GM23248 (cell line): ENCODE measurements at regions not wholly inside any gene's neighbourhood (a gene's known extent, or its start where the extent isn't known, plus 50 kb on each side); places are given as distances from the start of the nearest gene placed in this dataset.

Experiments used
- DNase-seq: peaks from one replicate; pipeline ENCODE4 v3.0.0-alpha.2; 2015
- H2AFZ ChIP-seq: fragments of 200-600 bp; sonication (generic); 2 replicates; pipeline ENCODE4 v1.6.1; 2016; ENCODE audit warnings: antibody characterized with exemption
- H3F3A ChIP-seq: fragments of 200-600 bp; sonication (generic); 2 replicates; pipeline ENCODE4 v1.6.1; 2016; ENCODE audit warnings: mild to moderate bottlenecking, antibody characterized with exemption, mixed run types; ENCODE audit not compliant: insufficient read depth
- H3K27ac ChIP-seq: fragments of 200-600 bp; sonication (generic); 2 replicates; pipeline ENCODE4 v1.5.1; 2016; ENCODE audit warnings: mild to moderate bottlenecking
- H3K27me3 ChIP-seq: fragments of 200-600 bp; sonication (generic); replicated peaks from 2 replicates; pipeline ENCODE4 v1.6.1; 2016; ENCODE audit warnings: mild to moderate bottlenecking; ENCODE audit not compliant: insufficient read depth
- H3K36me3 ChIP-seq: fragments of 200-600 bp; sonication (generic); 2 replicates; pipeline ENCODE4 v1.6.1; 2016; ENCODE audit warnings: low read depth, mild to moderate bottlenecking
- H3K4me1 ChIP-seq: fragments of 200-600 bp; sonication (generic); 2 replicates; pipeline ENCODE4 v1.6.1; 2016; ENCODE audit warnings: mild to moderate bottlenecking; ENCODE audit not compliant: insufficient read depth
- H3K4me2 ChIP-seq: fragments of 200-600 bp; sonication (generic); one replicate; pipeline ENCODE4 v1.6.1; 2016; ENCODE audit warnings: mild to moderate bottlenecking; ENCODE audit not compliant: unreplicated experiment
- H3K4me3 ChIP-seq: fragments of 200-600 bp; sonication (generic); 2 replicates; pipeline ENCODE4 v1.5.1; 2016; ENCODE audit warnings: mild to moderate bottlenecking
- H3K79me2 ChIP-seq: fragments of 200-600 bp; sonication (generic); 2 replicates; pipeline ENCODE4 v1.6.1; 2016; ENCODE audit warnings: mild to moderate bottlenecking; ENCODE audit not compliant: insufficient read depth
- H3K9ac ChIP-seq: fragments of 200-600 bp; sonication (generic); 2 replicates; pipeline ENCODE4 v1.6.1; 2016; ENCODE audit warnings: mild to moderate bottlenecking
- H3K9me2 ChIP-seq: fragments of 200-600 bp; sonication (generic); 2 replicates; pipeline ENCODE4 v1.6.1; 2016; ENCODE audit warnings: mixed run types, mild to moderate bottlenecking, moderate library complexity; ENCODE audit not compliant: insufficient read depth
- H3K9me3 ChIP-seq: fragments of 200-600 bp; sonication (generic); one replicate; pipeline ENCODE4 v1.6.1; 2017; ENCODE audit warnings: low read depth
- H4K20me1 ChIP-seq: fragments of 200-600 bp; sonication (generic); 2 replicates; pipeline ENCODE4 v1.6.0; 2016; ENCODE audit not compliant: insufficient read depth
- EZH2 ChIP-seq: fragments of 200-600 bp; sonication (generic); IDR thresholded peaks from 2 replicates; pipeline ENCODE4 v1.6.1; 2018; ENCODE audit warnings: antibody characterized with exemption, mild to moderate bottlenecking; ENCODE audit not compliant: insufficient read depth, poor library complexity, severe bottlenecking
- EZH2phosphoT487 ChIP-seq: fragments of 200-600 bp; sonication (generic); IDR thresholded peaks from 2 replicates; pipeline ENCODE4 v1.6.1; 2018; ENCODE audit warnings: antibody characterized with exemption, moderate library complexity, mild to moderate bottlenecking, low read depth; ENCODE audit not compliant: insufficient read depth
- WGBS, 2 experiments: methylation state at CpG; one replicate each; pipeline ENCODE4 v1.1.6; 2015 to 2017; ENCODE audit warnings: low lambda C conversion rate in 2 of 2, low coverage in 1 of 2; ENCODE audit errors: missing lambda C conversion rate in 2 of 2; 5-methylcytosine and 5-hydroxymethylcytosine counted together
- in situ Hi-C: fragments of 300-500 bp; cut with MboI; formaldehyde crosslinking; loops from 2 replicates; pipeline ENCODE4 v1.15.0; 2020

DNA sequence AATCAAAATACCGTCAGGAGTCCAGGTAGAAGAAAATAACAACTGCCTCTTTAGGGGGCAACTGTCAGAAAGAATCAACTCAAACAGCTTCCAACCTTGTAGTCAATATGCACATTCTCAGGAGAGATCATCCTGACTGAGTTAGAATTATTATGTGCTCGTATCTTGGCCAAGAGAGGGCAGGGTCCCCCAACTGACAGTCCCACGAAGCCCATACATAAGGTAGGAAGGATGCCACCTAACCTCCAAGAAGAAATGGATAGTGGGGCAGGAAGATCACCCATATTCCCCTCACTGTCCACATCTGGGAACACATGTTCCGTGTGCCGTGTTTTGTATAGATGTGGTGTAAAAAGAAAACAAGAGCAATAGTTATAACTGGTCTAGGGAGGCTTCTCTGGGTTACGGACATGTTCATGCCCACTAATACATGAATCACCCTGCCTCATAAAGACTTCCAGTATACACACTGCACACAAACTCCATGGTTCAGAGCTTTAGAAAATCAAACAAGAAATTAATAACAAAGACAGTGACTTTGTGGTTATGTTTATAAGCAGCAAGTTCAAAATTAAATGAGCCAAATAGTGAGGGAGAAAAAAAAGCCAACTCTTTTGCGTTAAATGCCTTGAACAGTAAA, 295.6 kb downstream of the FGFR2 start:
- no peaks in the 10 kb centered on the region for H4K20me1 ChIP-seq
- no peaks in the 10 kb centered on the region for H3K79me2 ChIP-seq
- H3K9ac ChIP-seq = no peak overlapping the region
- no peak overlapping the region for H2AFZ ChIP-seq
- WGBS, 2 experiments = 21 to 28% methylated on average over 7 of the region's 7 CpGs
- H3K4me3 ChIP-seq = no peak overlapping the region
- no peak for TF ChIP-seq EZH2
- no peak for TF ChIP-seq EZH2phosphoT487
- H3F3A ChIP-seq = no peaks in the 10 kb centered on the region
- no peaks in the 10 kb centered on the region for H3K36me3 ChIP-seq
- H3K9me2 ChIP-seq = no peaks in the 10 kb centered on the region
- in situ Hi-C loops = no loop called here
- no peak overlapping the region for H3K4me2 ChIP-seq
- H3K4me1 ChIP-seq = no peaks in the 10 kb centered on the region
- H3K9me3 ChIP-seq = no peaks in the 10 kb centered on the region
- DNase-seq = no peak
- no peak overlapping the region for H3K27ac ChIP-seq
- H3K27me3 ChIP-seq = no peaks in the 10 kb centered on the region

DNA sequence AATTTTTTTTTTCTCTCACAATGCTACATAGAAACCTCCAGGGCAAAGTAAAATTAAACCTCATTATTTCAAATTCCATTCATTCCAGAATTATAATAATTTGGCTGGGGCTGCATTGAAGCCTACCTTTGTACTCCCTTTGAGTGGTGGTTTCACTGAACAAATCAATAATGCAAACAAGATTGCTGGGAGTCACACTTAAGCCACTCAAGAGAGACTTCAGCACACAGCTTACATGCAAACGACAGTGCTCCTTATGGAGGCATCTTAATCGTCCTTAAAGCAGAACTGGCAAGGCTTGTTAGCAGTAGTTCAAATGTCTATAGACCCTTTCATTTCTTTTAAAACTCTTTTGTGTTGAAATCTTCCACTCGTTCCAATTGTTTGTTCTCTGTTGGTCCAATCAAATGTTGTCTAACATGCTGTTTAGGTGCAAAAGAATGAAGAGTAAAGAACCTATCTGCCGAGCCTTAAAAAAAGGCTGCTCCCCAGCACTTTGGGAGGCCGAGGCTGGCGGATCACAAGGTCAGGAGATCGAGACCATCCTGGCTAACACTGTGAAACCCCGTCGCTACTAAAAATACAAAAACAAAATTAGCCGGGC, 294.9 kb downstream of the FGFR2 start:
- Histone ChIP-seq H3K79me2 (no peaks in the 10 kb centered on the region), H3K27ac (no peak overlapping the region), H3K9me3 (no peaks in the 10 kb centered on the region), H3K4me3 (no peak overlapping the region), H3K4me1 (no peaks in the 10 kb centered on the region), H3K9me2 (no peaks in the 10 kb centered on the region), H3K27me3 (no peaks in the 10 kb centered on the region), H3F3A (no peaks in the 10 kb centered on the region), H2AFZ (no peak overlapping the region), H4K20me1 (no peaks in the 10 kb centered on the region), H3K4me2 (no peak overlapping the region), H3K9ac (no peak overlapping the region), H3K36me3 (no peaks in the 10 kb centered on the region)
- WGBS, 2 experiments = 39 to 48% methylated on average over 10 of the region's 10 CpGs
- no peak for DNase-seq
- no peak for TF ChIP-seq EZH2
- TF ChIP-seq EZH2phosphoT487 = no peak
- in situ Hi-C loops = no loop called here

DNA sequence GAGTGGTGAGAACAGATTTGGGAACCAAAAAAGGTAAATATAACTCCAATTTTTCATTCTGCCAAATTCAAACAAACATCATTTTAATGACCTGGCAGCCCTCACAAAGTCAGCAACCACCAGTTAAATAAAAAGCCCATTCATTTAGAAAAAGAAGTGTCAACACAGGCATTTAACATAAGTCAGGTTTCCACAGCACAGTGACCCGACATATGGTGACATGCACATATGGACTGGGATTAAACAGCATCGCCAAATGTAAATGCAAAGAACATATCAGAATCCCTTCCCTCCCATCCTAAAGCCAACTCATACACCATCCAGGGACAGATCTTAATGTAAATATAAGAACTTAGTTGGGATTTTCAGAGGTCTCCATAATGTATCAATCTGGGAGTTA, 293.2 kb downstream of the FGFR2 start:
- no peak overlapping the region for H3K27ac ChIP-seq
- no peaks in the 10 kb centered on the region for H3K9me3 ChIP-seq
- H3K9me2 ChIP-seq = no peaks in the 10 kb centered on the region
- H3K36me3 ChIP-seq = no peaks in the 10 kb centered on the region
- no peak overlapping the region for H3K4me2 ChIP-seq
- H3K9ac ChIP-seq = no peak overlapping the region
- no peaks in the 10 kb centered on the region for H4K20me1 ChIP-seq
- DNase-seq = no peak
- TF ChIP-seq EZH2 = no peak
- TF ChIP-seq EZH2phosphoT487 = no peak
- in situ Hi-C loops = no loop called here
- no peaks in the 10 kb centered on the region for H3K4me1 ChIP-seq
- 43 to 48% methylated on average over 2 of the region's 2 CpGs for WGBS, 2 experiments
- H3K79me2 ChIP-seq = no peaks in the 10 kb centered on the region
- no peak overlapping the region for H3K4me3 ChIP-seq
- no peaks in the 10 kb centered on the region for H3K27me3 ChIP-seq
- H3F3A ChIP-seq = no peaks in the 10 kb centered on the region
- H2AFZ ChIP-seq = no peak overlapping the region

DNA sequence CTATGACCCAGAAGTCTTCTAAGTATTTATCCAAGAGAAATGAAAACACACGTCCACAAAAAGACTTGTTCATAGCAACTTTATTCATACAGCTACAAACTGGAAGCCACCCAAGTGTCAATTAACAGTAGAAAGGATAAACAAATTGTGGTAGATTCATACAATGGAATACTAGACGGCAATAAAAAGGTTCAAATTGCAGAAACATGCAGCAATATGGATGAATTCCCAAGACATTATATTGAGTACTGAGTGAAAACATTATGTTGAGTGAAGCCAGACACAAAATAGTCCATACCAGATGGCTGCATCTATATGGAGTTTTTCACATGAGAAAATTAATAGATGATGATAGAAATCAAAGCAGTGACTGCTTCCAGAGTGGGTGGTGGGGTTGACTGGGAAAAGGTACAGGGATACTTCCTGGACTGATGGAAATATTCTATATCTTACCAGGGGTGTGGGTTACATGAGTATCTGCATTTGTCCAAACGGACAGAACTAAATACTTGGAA, 292.0 kb downstream of the FGFR2 start:
- Histone ChIP-seq H3K36me3 (no peaks in the 10 kb centered on the region), H3K27ac (no peak overlapping the region), H4K20me1 (no peaks in the 10 kb centered on the region), H3K79me2 (no peaks in the 10 kb centered on the region), H3K9me3 (no peaks in the 10 kb centered on the region), H2AFZ (no peak overlapping the region), H3K4me3 (no peak overlapping the region), H3K27me3 (no peaks in the 10 kb centered on the region), H3F3A (no peaks in the 10 kb centered on the region), H3K9me2 (no peaks in the 10 kb centered on the region), H3K4me1 (no peaks in the 10 kb centered on the region), H3K9ac (no peak overlapping the region), H3K4me2 (no peak overlapping the region)
- WGBS, 2 experiments = 12 to 19% methylated on average over 3 of the region's 3 CpGs
- no peak for DNase-seq
- TF ChIP-seq EZH2phosphoT487 = no peak
- no peak for TF ChIP-seq EZH2
- in situ Hi-C loops = no loop called here
